CD4-positive, alpha-beta memory T cell (primary cell): ENCODE measurements at regions not wholly inside any gene's neighbourhood (a gene's known extent, or its start where the extent isn't known, plus 50 kb on each side); places are given as distances from the start of the nearest gene placed in this dataset.

Source experiments
- CTCF ChIA-PET: fragments of 350-600 bp; sonication (Branson Sonifier 250); formaldehyde crosslinking; loops from one replicate; lab custom pipeline; 2021; ENCODE audit warnings: inconsistent platforms; ENCODE audit not compliant: partially characterized antibody; lab: Charles Lee
- POLR2A ChIA-PET: fragments of 350-600 bp; sonication (Branson Sonifier 250); formaldehyde crosslinking; loops from one replicate; lab custom pipeline; 2021; ENCODE audit not compliant: partially characterized antibody; lab: Charles Lee
- DNase-seq, 5 donors: peaks; one replicate each; pipeline versions ENCODE4 v3.0.0 to v3.0.0-alpha.2; 2020 to 2022; ENCODE audit warnings: mixed read lengths in 1 of 5
- H3K27ac ChIP-seq: one replicate; pipeline ENCODE4 v1.7.0; 2013; ENCODE audit warnings: low read depth, low read length
- H3K27me3 ChIP-seq: 2 replicates; pipeline ENCODE4 v1.7.0; 2013; ENCODE audit warnings: mild to moderate bottlenecking, low read length, moderate library complexity; ENCODE audit not compliant: insufficient read depth
- H3K36me3 ChIP-seq: 2 replicates; pipeline ENCODE4 v1.7.0; 2013; ENCODE audit warnings: mild to moderate bottlenecking, low read length, moderate library complexity; ENCODE audit not compliant: insufficient read depth
- H3K4me1 ChIP-seq: 2 replicates; pipeline ENCODE4 v1.7.0; 2013; ENCODE audit warnings: mild to moderate bottlenecking, low read length, moderate library complexity; ENCODE audit not compliant: insufficient read depth
- H3K4me3 ChIP-seq, 2 donors: one replicate each; pipeline ENCODE4 v1.7.0; 2013; ENCODE audit warnings: low read length in 2 of 2, mild to moderate bottlenecking in 1 of 2
- H3K9me3 ChIP-seq, 2 donors: one replicate each; pipeline ENCODE4 v1.7.0; 2013; ENCODE audit warnings: low read length in 2 of 2, control low read depth in 1 of 2; ENCODE audit not compliant: control insufficient read depth in 1 of 2
- H3K27ac Mint-ChIP-seq, 7 donors: one replicate each; pipeline ENCODE4 v1.8.0; 2020 to 2021; ENCODE audit warnings: mixed read lengths in 7 of 7, mild to moderate bottlenecking in 6 of 7, inconsistent platforms in 3 of 7, moderate library complexity in 3 of 7
- H3K27me3 Mint-ChIP-seq, 2 donors: one replicate each; pipeline ENCODE4 v1.8.0; 2020 to 2021; ENCODE audit warnings: mixed read lengths in 2 of 2
- H3K36me3 Mint-ChIP-seq, 2 donors: one replicate each; pipeline ENCODE4 v1.8.0; 2020 to 2021; ENCODE audit warnings: mixed read lengths in 2 of 2, inconsistent platforms in 1 of 2, mild to moderate bottlenecking in 1 of 2
- H3K4me1 Mint-ChIP-seq, 4 donors: one replicate each; pipeline ENCODE4 v1.8.0; 2020 to 2021; ENCODE audit warnings: mixed read lengths in 4 of 4, mild to moderate bottlenecking in 1 of 4
- H3K4me3 Mint-ChIP-seq, 8 donors: one replicate each; pipeline ENCODE4 v1.8.0; 2020 to 2021; ENCODE audit warnings: mixed read lengths in 8 of 8, mild to moderate bottlenecking in 7 of 8, moderate library complexity in 6 of 8, inconsistent platforms in 3 of 8
- H3K9me3 Mint-ChIP-seq, 8 donors: one replicate each; pipeline ENCODE4 v1.8.0; 2020 to 2021; ENCODE audit warnings: mixed read lengths in 8 of 8, mild to moderate bottlenecking in 5 of 8, inconsistent platforms in 3 of 8, moderate library complexity in 1 of 8
- intact Hi-C: fragments of 100-400 bp; cut with micrococcal nuclease; formaldehyde crosslinking; loops from one replicate; pipeline ENCODE4 v1.15.1; 2023

- Mint-ChIP-seq H3K4me1 (peaks cover 2 to 8% (median 5%) of the 10 kb centered on the region in 4 donors), H3K27me3 (no peaks in the 10 kb centered on the region), H3K9me3 (no peaks in the 10 kb centered on the region), H3K36me3 (no peaks in the 10 kb centered on the region), H3K4me3 (no peak overlapping the region), H3K27ac (no peak overlapping the region)
- no peak overlapping the region for H3K4me3 ChIP-seq
- intact Hi-C loops = no loop called here
- H3K27me3 ChIP-seq = no peaks in the 10 kb centered on the region
- no peak for DNase-seq
- POLR2A ChIA-PET = no interaction called here
- CTCF ChIA-PET = no interaction called here
- H3K27ac ChIP-seq = no peak overlapping the region
- no peaks in the 10 kb centered on the region for H3K4me1 ChIP-seq
- H3K9me3 ChIP-seq = no peaks in the 10 kb centered on the region
- H3K36me3 ChIP-seq = no peaks in the 10 kb centered on the region
Observed at GRCh38 chr5:56763711-56764466, 51.5 kb upstream of the MAP3K1 start.

DNA sequence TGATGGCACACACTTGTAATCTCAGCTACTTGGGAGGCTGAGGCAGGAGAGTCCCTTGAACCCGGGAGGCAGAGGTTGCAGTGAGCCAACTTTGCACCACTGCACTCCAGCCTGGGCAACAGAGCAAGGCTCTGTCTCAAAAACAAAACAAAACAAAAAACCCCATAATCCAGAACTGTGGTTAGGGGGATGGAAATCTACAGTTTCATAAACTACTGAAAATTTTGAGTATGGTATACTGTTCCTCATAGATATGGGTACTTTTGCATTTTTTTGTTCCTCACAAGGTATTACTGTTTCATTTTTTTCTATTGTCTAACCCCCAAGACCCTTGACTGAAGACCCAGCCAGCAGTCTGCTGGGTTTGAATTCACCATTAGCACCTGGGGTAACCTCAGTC, 52.2 kb upstream of the MAP3K1 start:
- no peaks in the 10 kb centered on the region for H3K27me3 Mint-ChIP-seq
- no peaks in the 10 kb centered on the region for H3K36me3 ChIP-seq
- ChIA-PET POLR2A (no interaction called here), CTCF (no interaction called here)
- H3K4me3 Mint-ChIP-seq = no peak overlapping the region
- no peaks in the 10 kb centered on the region for H3K9me3 ChIP-seq
- H3K9me3 Mint-ChIP-seq = no peaks in the 10 kb centered on the region
- H3K27me3 ChIP-seq = no peaks in the 10 kb centered on the region
- intact Hi-C loops = no loop called here
- H3K27ac ChIP-seq = no peak overlapping the region
- H3K4me3 ChIP-seq = no peak overlapping the region
- DNase-seq = no peak
- H3K27ac Mint-ChIP-seq = no peak overlapping the region
- peaks cover 2 to 8% (median 5%) of the 10 kb centered on the region in 4 donors for H3K4me1 Mint-ChIP-seq
- H3K4me1 ChIP-seq = no peaks in the 10 kb centered on the region
- no peaks in the 10 kb centered on the region for H3K36me3 Mint-ChIP-seq

GRCh38 chr5:56761151-56761885, 54.0 kb upstream of the MAP3K1 start:
- Histone ChIP-seq H3K27ac (no peak overlapping the region), H3K4me1 (no peaks in the 10 kb centered on the region), H3K36me3 (no peaks in the 10 kb centered on the region), H3K27me3 (no peaks in the 10 kb centered on the region), H3K9me3 (no peaks in the 10 kb centered on the region), H3K4me3 (no peak overlapping the region)
- Mint-ChIP-seq H3K36me3 (no peaks in the 10 kb centered on the region), H3K9me3 (no peaks in the 10 kb centered on the region), H3K4me1 (peaks cover 1 to 8% (median 4%) of the 10 kb centered on the region in 4 donors), H3K27me3 (no peaks in the 10 kb centered on the region), H3K27ac (no peak overlapping the region), H3K4me3 (no peak overlapping the region)
- intact Hi-C loops = no loop called here
- CTCF ChIA-PET = interaction anchor here (0.9 kb wide), 1 partner anchor 27 kb away, joined by 3 read pairs; no protein-coding TSS in a partner anchor
- no peak for DNase-seq
- POLR2A ChIA-PET = interaction anchor here (1.0 kb wide), 1 partner anchor 24 kb away, joined by 5 read pairs; no protein-coding TSS in a partner anchor

- H3K4me3 Mint-ChIP-seq = no peak overlapping the region
- H3K36me3 ChIP-seq = no peaks in the 10 kb centered on the region
- ChIA-PET CTCF (interaction anchor here (0.9 kb wide), 1 partner anchor 28 kb away, joined by 3 read pairs; no protein-coding TSS in a partner anchor), POLR2A (interaction anchor here (1.0 kb wide), 1 partner anchor 23 kb away, joined by 5 read pairs; no protein-coding TSS in a partner anchor)
- H3K27ac Mint-ChIP-seq = no peak overlapping the region
- H3K9me3 ChIP-seq = no peaks in the 10 kb centered on the region
- no peak overlapping the region for H3K27ac ChIP-seq
- H3K4me1 ChIP-seq = no peaks in the 10 kb centered on the region
- H3K27me3 ChIP-seq = no peaks in the 10 kb centered on the region
- H3K9me3 Mint-ChIP-seq = no peaks in the 10 kb centered on the region
- H3K4me1 Mint-ChIP-seq = peaks cover 0 to 8% (median 4%) of the 10 kb centered on the region in 4 donors
- DNase-seq = no peak
- no peaks in the 10 kb centered on the region for H3K27me3 Mint-ChIP-seq
- no peaks in the 10 kb centered on the region for H3K36me3 Mint-ChIP-seq
- H3K4me3 ChIP-seq = no peak overlapping the region
- intact Hi-C loops = no loop called here
Observed at GRCh38 chr5:56760723-56761122, 54.6 kb upstream of the MAP3K1 start.

- Mint-ChIP-seq H3K4me3 (no peak overlapping the region), H3K4me1 (peaks cover 0 to 8% (median 4%) of the 10 kb centered on the region in 4 donors), H3K27me3 (no peaks in the 10 kb centered on the region), H3K9me3 (no peaks in the 10 kb centered on the region), H3K27ac (peak overlapping the region in 1 of 7 donors; percentile 32), H3K36me3 (no peaks in the 10 kb centered on the region)
- no peaks in the 10 kb centered on the region for H3K36me3 ChIP-seq
- DNase-seq = no peak
- H3K4me3 ChIP-seq = no peak overlapping the region
- H3K27me3 ChIP-seq = no peaks in the 10 kb centered on the region
- no peak overlapping the region for H3K27ac ChIP-seq
- intact Hi-C loops = no loop called here
- H3K9me3 ChIP-seq = no peaks in the 10 kb centered on the region
- ChIA-PET POLR2A (no interaction called here), CTCF (interaction anchor here (1.2 kb wide), 1 partner anchor 78 kb away, joined by 3 read pairs; no protein-coding TSS in a partner anchor)
- H3K4me1 ChIP-seq = no peaks in the 10 kb centered on the region
Observed at GRCh38 chr5:56759521-56760216, 55.7 kb upstream of the MAP3K1 start.

DNA sequence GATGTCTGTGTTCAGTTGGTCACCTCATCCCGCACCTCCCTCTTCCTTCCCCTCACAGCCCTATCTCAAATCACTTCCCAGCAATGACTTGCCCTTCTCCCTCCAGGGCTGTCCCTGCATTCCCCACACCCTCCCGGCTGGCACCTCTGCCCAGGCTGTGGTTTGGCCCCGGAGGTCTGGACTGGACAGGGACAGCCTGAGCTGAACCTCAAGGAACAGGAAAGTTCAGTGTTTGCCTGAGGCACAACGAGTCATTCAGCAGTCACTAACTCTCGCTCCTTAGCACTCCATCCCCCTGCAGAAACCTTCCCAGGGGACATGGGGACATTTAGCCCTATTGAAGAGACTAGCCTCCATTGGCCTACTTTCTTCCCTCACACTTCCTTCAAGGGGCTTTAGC, 58.3 kb upstream of the MAP3K1 start:
- H3K27ac Mint-ChIP-seq = peak overlapping the region in 1 of 7 donors; percentile 29
- H3K9me3 Mint-ChIP-seq = peaks cover 0 to 8% (median 4%) of the 10 kb centered on the region in 8 donors
- DNase-seq = no peak
- Histone ChIP-seq H3K27ac (no peak overlapping the region), H3K36me3 (no peaks in the 10 kb centered on the region), H3K9me3 (no peaks in the 10 kb centered on the region), H3K4me1 (no peaks in the 10 kb centered on the region), H3K27me3 (no peaks in the 10 kb centered on the region), H3K4me3 (no peak overlapping the region)
- POLR2A ChIA-PET = interaction anchor here (0.6 kb wide), 1 partner anchor 73 kb away, joined by 5 read pairs; no protein-coding TSS in a partner anchor
- CTCF ChIA-PET = no interaction called here
- peaks cover 0 to 8% (median 3%) of the 10 kb centered on the region in 4 donors for H3K4me1 Mint-ChIP-seq
- H3K27me3 Mint-ChIP-seq = no peaks in the 10 kb centered on the region
- H3K36me3 Mint-ChIP-seq = no peaks in the 10 kb centered on the region
- intact Hi-C loops = no loop called here
- H3K4me3 Mint-ChIP-seq = no peak overlapping the region
